Heart right ventricle (tissue), 16 donors: ENCODE measurements at regions not wholly inside any gene's neighbourhood (a gene's known extent, or its start where the extent isn't known, plus 50 kb on each side); places are given as distances from the start of the nearest gene placed in this dataset.

Experiments used
- ATAC-seq, 8 donors: fragments of 200-7000 bp; cut with Tn5 transposase; one replicate each; pipeline ENCODE4 v1.9.1; 2020; ENCODE audit warnings: mild to moderate bottlenecking in 8 of 8, moderate library complexity in 8 of 8, moderate number of reproducible peaks in 1 of 8
- DNase-seq, 2 donors: peaks; one replicate each; pipeline ENCODE4 v3.0.0-alpha.2; 2020
- H3K27ac ChIP-seq, 10 donors: fragments of 200-600 bp; sonication (generic) in 2 of 10; one replicate each; pipeline versions ENCODE4 v1.5.0 to v1.8.0; 2020 to 2022; ENCODE audit warnings: mild to moderate bottlenecking in 3 of 10
- H3K27me3 ChIP-seq, 7 donors: fragments of 200-600 bp; one replicate each; pipeline ENCODE4 v1.8.0; 2021 to 2022; ENCODE audit warnings: mild to moderate bottlenecking in 2 of 7
- H3K36me3 ChIP-seq, 9 donors: fragments of 200-600 bp; sonication (generic) in 1 of 9; one replicate each; pipeline versions ENCODE4 v1.5.0 to v1.8.0; 2020 to 2022; ENCODE audit warnings: mild to moderate bottlenecking in 2 of 9
- H3K4me1 ChIP-seq, 9 donors: fragments of 200-600 bp; sonication (generic) in 1 of 9; one replicate each; pipeline versions ENCODE4 v1.5.0 to v1.8.0; 2020 to 2022; ENCODE audit warnings: mild to moderate bottlenecking in 4 of 9
- H3K4me3 ChIP-seq, 10 donors: fragments of 200-600 bp; sonication (generic) in 2 of 10; one replicate each; pipeline versions ENCODE4 v1.5.0 to v1.8.0; 2020 to 2022; ENCODE audit warnings: mild to moderate bottlenecking in 7 of 10, moderate library complexity in 2 of 10
- H3K9me3 ChIP-seq, 11 donors: fragments of 200-600 bp in 10 of 11; sonication (generic) in 2 of 11; one replicate each; pipeline versions ENCODE4 v1.5.0 to v1.8.0; 2013 to 2022; ENCODE audit warnings: mild to moderate bottlenecking in 2 of 11, control low read depth in 1 of 11, moderate library complexity in 1 of 11
- CTCF ChIP-seq, 9 donors: fragments of 200-600 bp; sonication (generic) in 2 of 9; IDR thresholded peaks; one replicate each; pipeline versions ENCODE4 v1.5.0 to v1.8.0; 2021 to 2022; ENCODE audit warnings: antibody characterized with exemption in 9 of 9, mild to moderate bottlenecking in 5 of 9, moderate library complexity in 1 of 9
- WGBS, 2 donors: extraction: QIAGEN DNeasy Blood & Tissue Kit; methylation state at CpG; one replicate each; pipeline ENCODE4 v1.1.7; 2013; ENCODE audit warnings: inconsistent platforms in 1 of 2; 5-methylcytosine and 5-hydroxymethylcytosine counted together
- intact Hi-C, 10 donors: fragments of 100-400 bp; cut with DNase I; formaldehyde crosslinking; loops; one replicate each; pipeline versions ENCODE4 v1.11.1 to v1.14.2; 2022
- donor health status: Arrhythmogenic right ventricular cardiomyopathy.
- donor health status: ischemic (EF 13 %, LVEDD 7.1; RV severe dilation, severe dysfunction).
- donor health status: healthy with polysubstance abuse.
- donor health status: DM: no; HTN: yes; CAD: no.
- donor health status: DM: no; HTN: no; CAD: no.
- donor health status: ischemic (EF 25% LVEDD 6.9; RV normal size, moderate dysfunction).
- donor health status: ischemic (EF 25% LVEDD 5.7; RV mildly dilated, moderate dysfunction).
- donor health status: healthy.
- donor health status: DM: yes; HTN: yes; CAD: no.
- donor health status: Ischemic cardiomyopathy.
- donor health status: ischemic (EF 35%, LVEDD 5.7; RV mildly dilated, moderate dysfunction).
- donor health status: nonischemic (EF 11% LVEDD 7.7; RV severe dilation, severe dysfunction).
- donor health status: DM: yes; HTN: yes; CAD: no.
- donor health status: PGD.
- donor health status: ischemic (EF 29% LVEDD 5.4; RV normal size, mild dysfunction).
- donor health status: nonischemic (EF 23%, LVEDD 6.1; RV moderate dilation, normal function).

- Histone ChIP-seq H3K36me3 (no peaks in the 10 kb centered on the region), H3K27ac (no peak overlapping the region), H3K4me3 (no peak overlapping the region), H3K27me3 (no peaks in the 10 kb centered on the region), H3K4me1 (peaks cover 0 to 17% (median 0%) of the 10 kb centered on the region in 9 donors), H3K9me3 (no peaks in the 10 kb centered on the region)
- 73 to 82% methylated on average over 6 of the region's 6 CpGs for WGBS, 2 donors
- no peak for TF ChIP-seq CTCF (IDR thresholded peaks at IDR 0.05)
- ATAC-seq (no peak), DNase-seq (no peak)
- intact Hi-C loops, result no loop called here
Measured at GRCh38 chr4:159021597-159022385, 81.1 kb upstream of the RAPGEF2 start.

GRCh38 chr4:159023741-159024140 is 79.1 kb upstream of the RAPGEF2 start:
- no peaks in the 10 kb centered on the region for H3K36me3 ChIP-seq
- intact Hi-C loops, result no loop called here
- 37 to 57% methylated on average over 3 of the region's 3 CpGs for WGBS, 2 donors
- H3K27ac ChIP-seq, result peak overlapping the region in 1 of 10 donors; percentile 25
- H3K4me3 ChIP-seq, result no peak overlapping the region
- DNase-seq (peak in 1 of 2 donors; percentile 14), ATAC-seq (peak in 6 of 8 donors; percentile 52 to 81 (median 76))
- H3K4me1 ChIP-seq, result peaks cover 0 to 32% (median 11%) of the 10 kb centered on the region in 9 donors
- no peaks in the 10 kb centered on the region for H3K9me3 ChIP-seq
- H3K27me3 ChIP-seq, result no peaks in the 10 kb centered on the region
- no peak for TF ChIP-seq CTCF (IDR thresholded peaks at IDR 0.05)

GRCh38 chr4:159024266-159024665 is 78.6 kb upstream of the RAPGEF2 start:
- 65 to 67% methylated on average over 5 of the region's 5 CpGs for WGBS, 2 donors
- TF ChIP-seq CTCF (IDR thresholded peaks at IDR 0.05), result no peak
- Histone ChIP-seq H3K9me3 (no peaks in the 10 kb centered on the region), H3K4me1 (peaks cover 0 to 32% (median 11%) of the 10 kb centered on the region in 9 donors), H3K36me3 (no peaks in the 10 kb centered on the region), H3K27me3 (no peaks in the 10 kb centered on the region), H3K4me3 (no peak overlapping the region), H3K27ac (no peak overlapping the region)
- DNase-seq (no peak), ATAC-seq (no peak)
- intact Hi-C loops, result no loop called here

GRCh38 chr4:159024828-159025227 is 78.1 kb upstream of the RAPGEF2 start:
- ATAC-seq (no peak), DNase-seq (no peak)
- no peak for TF ChIP-seq CTCF (IDR thresholded peaks at IDR 0.05)
- intact Hi-C loops, result no loop called here
- H3K27ac ChIP-seq, result no peak overlapping the region
- no peak overlapping the region for H3K4me3 ChIP-seq
- WGBS, 2 donors, result 94 to 97% methylated on average over 3 of the region's 3 CpGs
- no peaks in the 10 kb centered on the region for H3K36me3 ChIP-seq
- H3K27me3 ChIP-seq, result no peaks in the 10 kb centered on the region
- H3K4me1 ChIP-seq, result peaks cover 0 to 28% (median 11%) of the 10 kb centered on the region in 9 donors
- no peaks in the 10 kb centered on the region for H3K9me3 ChIP-seq
